ENCODE measurements at regions not wholly inside any gene's neighbourhood (a gene's known extent, or its start where the extent isn't known, plus 50 kb on each side); places are given as distances from the start of the nearest gene placed in this dataset.

DNA sequence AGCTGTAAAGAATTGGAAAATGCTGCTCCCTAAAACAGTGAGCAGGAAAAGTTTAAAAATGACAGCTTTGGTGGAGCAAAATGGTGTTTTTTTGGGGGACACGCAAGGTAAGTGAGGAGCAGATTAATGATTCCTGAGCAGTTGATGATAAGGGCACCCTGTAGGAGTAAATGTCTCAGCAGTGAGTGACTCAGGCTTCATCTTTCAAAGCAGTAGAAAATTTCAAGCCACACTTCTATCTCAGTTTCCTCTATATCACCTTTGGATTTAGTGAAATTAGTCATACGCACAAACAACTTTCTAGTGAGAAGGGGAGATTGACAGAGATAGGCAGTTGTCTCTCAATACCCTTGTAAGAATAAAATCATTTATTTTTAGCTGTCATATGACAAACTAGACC, 709.0 kb upstream of the FAM98A start:
- no peak for TF ChIP-seq CTCF (IDR thresholded peaks at IDR 0.05)
- no peak for TF ChIP-seq POLR2A (IDR thresholded peaks at IDR 0.05)
- no peak for DNase-seq
- H3K4me1 ChIP-seq: no peaks in the 10 kb centered on the region
- H3K36me3 ChIP-seq: no peaks in the 10 kb centered on the region
- no peak overlapping the region for H3K27ac ChIP-seq
- H3K9me3 ChIP-seq: no peaks in the 10 kb centered on the region
- no peaks in the 10 kb centered on the region for H3K27me3 ChIP-seq
- H3K4me3 ChIP-seq: no peak overlapping the region

DNA sequence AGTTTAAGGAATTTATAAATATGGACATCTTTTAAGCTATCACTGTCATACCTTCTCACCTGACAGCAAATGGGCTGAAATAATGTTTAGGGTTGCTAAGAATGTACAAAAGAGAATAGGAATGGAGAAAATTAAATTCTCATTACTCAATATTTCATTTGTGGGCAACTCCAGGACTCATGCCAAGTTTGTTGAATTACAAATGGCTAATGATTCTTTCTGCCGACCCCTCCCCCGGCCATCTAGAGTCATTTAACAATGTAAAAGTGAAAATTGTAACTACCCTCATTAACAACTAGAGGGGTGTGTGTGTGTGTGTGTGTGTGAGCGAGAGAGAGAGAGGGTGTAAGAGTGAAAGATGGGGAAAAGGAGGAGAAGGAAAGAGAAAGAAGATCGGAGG, 708.5 kb upstream of the FAM98A start:
- Histone ChIP-seq H3K27me3 (no peaks in the 10 kb centered on the region), H3K9me3 (no peaks in the 10 kb centered on the region), H3K36me3 (no peaks in the 10 kb centered on the region), H3K4me1 (no peaks in the 10 kb centered on the region), H3K4me3 (no peak overlapping the region), H3K27ac (no peak overlapping the region)
- DNase-seq: no peak
- no peak for TF ChIP-seq CTCF (IDR thresholded peaks at IDR 0.05)
- TF ChIP-seq POLR2A (IDR thresholded peaks at IDR 0.05): no peak

GRCh38 chr2:34306745-34307144, 707.6 kb upstream of the FAM98A start:
- H3K4me3 ChIP-seq: no peak overlapping the region
- TF ChIP-seq CTCF (IDR thresholded peaks at IDR 0.05): no peak
- TF ChIP-seq POLR2A (IDR thresholded peaks at IDR 0.05): no peak
- H3K36me3 ChIP-seq: no peaks in the 10 kb centered on the region
- no peaks in the 10 kb centered on the region for H3K9me3 ChIP-seq
- no peak for DNase-seq
- H3K27ac ChIP-seq: no peak overlapping the region
- H3K4me1 ChIP-seq: no peaks in the 10 kb centered on the region
- H3K27me3 ChIP-seq: no peaks in the 10 kb centered on the region

DNA sequence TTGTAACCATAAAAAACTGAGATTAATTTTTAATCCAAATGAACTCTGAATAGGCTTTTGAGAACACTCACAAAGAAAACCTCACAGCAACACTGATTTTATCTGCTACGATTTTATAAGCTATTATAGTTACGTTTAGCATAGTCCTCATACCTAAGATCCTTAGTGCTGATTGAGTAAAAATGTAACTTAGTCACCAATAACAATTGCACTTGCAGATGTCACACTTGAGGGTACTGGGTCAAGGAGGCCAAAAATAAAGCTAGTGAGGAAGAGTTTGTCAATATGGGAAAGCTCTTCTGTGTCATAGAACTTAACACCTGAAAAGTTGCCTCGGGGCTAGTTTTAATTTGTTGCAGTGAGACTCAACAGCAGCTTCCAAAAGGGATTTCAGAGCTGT, 706.5 kb upstream of the FAM98A start:
- Histone ChIP-seq H3K27ac (no peak overlapping the region), H3K4me3 (no peak overlapping the region), H3K27me3 (no peaks in the 10 kb centered on the region), H3K9me3 (no peaks in the 10 kb centered on the region), H3K36me3 (no peaks in the 10 kb centered on the region), H3K4me1 (no peaks in the 10 kb centered on the region)
- TF ChIP-seq POLR2A (IDR thresholded peaks at IDR 0.05) (no peak), CTCF (IDR thresholded peaks at IDR 0.05) (no peak)
- no peak for DNase-seq

DNA sequence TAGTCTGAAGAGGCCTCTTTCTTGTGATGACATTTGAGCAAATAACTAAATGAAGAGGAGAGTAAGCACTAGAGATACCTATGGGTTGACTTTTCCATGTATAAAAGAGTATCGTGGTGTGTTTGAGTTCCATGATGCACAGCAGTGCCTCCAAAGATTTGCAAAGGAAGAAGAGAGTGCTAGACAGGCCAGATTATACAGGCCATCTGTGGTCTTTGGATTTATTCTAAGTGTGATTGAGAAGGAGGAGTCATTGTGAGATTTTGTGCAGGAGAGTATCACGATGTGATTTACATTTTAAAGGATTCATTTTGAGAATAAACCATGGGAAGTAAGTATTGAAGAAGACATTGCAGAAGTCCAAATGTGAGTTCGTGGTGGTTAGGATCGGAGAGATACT, 695.9 kb upstream of the FAM98A start:
- Histone ChIP-seq H3K36me3 (no peaks in the 10 kb centered on the region), H3K27ac (no peak overlapping the region), H3K4me3 (no peak overlapping the region), H3K4me1 (no peaks in the 10 kb centered on the region), H3K9me3 (no peaks in the 10 kb centered on the region), H3K27me3 (no peaks in the 10 kb centered on the region)
- TF ChIP-seq POLR2A (IDR thresholded peaks at IDR 0.05): no peak
- no peak for TF ChIP-seq CTCF (IDR thresholded peaks at IDR 0.05)
- no peak for DNase-seq

GRCh38 chr2:34291076-34291475, 692.0 kb upstream of the FAM98A start:
- no peak overlapping the region for H3K4me3 ChIP-seq
- no peak overlapping the region for H3K27ac ChIP-seq
- no peak for DNase-seq
- no peaks in the 10 kb centered on the region for H3K4me1 ChIP-seq
- H3K27me3 ChIP-seq: no peaks in the 10 kb centered on the region
- H3K9me3 ChIP-seq: no peaks in the 10 kb centered on the region
- TF ChIP-seq CTCF (IDR thresholded peaks at IDR 0.05) (no peak), POLR2A (IDR thresholded peaks at IDR 0.05) (no peak)
- H3K36me3 ChIP-seq: no peaks in the 10 kb centered on the region
